Transverse colon (tissue), 3 donors: ENCODE measurements at regions not wholly inside any gene's neighbourhood (a gene's known extent, or its start where the extent isn't known, plus 50 kb on each side); places are given as distances from the start of the nearest gene placed in this dataset.

Experiments used
- POLR2A ChIP-seq: fragments of 450-650 bp; IDR thresholded peaks from one replicate; pipeline ENCODE4 v1.6.1; 2016; ENCODE audit warnings: antibody characterized with exemption, mild to moderate bottlenecking, moderate library complexity
- TF ChIP-seq, protein P1 (sequence below), 5 experiments: fragments of 200-600 bp in 3 of 5; fragments of 450-650 bp in 2 of 5; sonication (generic) in 3 of 5; IDR thresholded peaks; 1 replicate in 2 of 5; 2 replicates in 3 of 5; pipeline ENCODE4 v1.5.1; 2016 to 2017; ENCODE audit warnings: antibody characterized with exemption in 5 of 5, inconsistent platforms in 3 of 5, mild to moderate bottlenecking in 2 of 5, moderate library complexity in 1 of 5

DNA sequence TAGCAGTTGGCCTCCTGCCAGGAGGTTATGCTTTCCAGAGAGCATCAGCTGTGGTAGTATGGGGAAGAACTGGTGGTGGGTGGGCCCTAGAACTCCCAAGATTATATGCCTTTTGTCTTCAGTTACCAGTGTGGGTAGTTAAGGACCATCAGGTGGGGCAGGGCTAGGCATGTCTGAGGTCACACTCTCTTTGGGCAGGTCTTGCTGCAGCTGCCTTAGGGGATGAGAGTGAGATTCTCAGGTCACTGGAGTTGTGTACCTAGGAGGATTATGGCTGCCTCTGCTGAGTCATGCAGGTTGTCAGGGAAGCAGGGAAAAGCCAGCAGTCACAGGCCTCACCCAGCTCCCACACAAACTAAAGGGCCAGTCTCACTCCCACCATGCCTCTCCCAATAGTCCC, 172.9 kb upstream of the GYPA start:
- TF ChIP-seq POLR2A, result no peak
- TF ChIP-seq, protein P1, sequence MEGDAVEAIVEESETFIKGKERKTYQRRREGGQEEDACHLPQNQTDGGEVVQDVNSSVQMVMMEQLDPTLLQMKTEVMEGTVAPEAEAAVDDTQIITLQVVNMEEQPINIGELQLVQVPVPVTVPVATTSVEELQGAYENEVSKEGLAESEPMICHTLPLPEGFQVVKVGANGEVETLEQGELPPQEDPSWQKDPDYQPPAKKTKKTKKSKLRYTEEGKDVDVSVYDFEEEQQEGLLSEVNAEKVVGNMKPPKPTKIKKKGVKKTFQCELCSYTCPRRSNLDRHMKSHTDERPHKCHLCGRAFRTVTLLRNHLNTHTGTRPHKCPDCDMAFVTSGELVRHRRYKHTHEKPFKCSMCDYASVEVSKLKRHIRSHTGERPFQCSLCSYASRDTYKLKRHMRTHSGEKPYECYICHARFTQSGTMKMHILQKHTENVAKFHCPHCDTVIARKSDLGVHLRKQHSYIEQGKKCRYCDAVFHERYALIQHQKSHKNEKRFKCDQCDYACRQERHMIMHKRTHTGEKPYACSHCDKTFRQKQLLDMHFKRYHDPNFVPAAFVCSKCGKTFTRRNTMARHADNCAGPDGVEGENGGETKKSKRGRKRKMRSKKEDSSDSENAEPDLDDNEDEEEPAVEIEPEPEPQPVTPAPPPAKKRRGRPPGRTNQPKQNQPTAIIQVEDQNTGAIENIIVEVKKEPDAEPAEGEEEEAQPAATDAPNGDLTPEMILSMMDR (IDR thresholded peaks at IDR 0.05), result no peak
